ENCODE measurements at regions not wholly inside any gene's neighbourhood (a gene's known extent, or its start where the extent isn't known, plus 50 kb on each side); places are given as distances from the start of the nearest gene placed in this dataset.

DNA sequence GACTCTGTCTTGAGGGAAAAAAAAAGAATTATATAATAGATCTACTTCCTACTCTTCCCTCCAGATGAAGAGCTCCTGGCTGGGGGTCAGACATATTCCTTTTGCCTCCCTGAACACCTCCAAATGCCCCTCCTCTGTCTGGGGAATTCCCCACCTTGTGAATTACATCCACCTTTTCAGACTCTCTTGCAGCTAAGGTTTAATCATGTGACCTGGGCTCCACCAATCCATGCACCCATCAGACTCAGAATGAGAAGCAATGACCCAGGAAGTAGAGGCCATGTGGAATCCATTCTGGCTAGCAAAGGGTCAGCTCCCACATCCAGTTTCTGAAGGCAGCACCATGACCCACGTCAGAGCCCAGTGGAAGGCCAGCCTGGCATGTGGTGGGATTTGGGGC lies 93.6 kb upstream of the CUX1 start:
- POLR2A ChIA-PET (ENCODE audit: low non-redundant PET): no interaction called here
- TF ChIP-seq, protein P1, sequence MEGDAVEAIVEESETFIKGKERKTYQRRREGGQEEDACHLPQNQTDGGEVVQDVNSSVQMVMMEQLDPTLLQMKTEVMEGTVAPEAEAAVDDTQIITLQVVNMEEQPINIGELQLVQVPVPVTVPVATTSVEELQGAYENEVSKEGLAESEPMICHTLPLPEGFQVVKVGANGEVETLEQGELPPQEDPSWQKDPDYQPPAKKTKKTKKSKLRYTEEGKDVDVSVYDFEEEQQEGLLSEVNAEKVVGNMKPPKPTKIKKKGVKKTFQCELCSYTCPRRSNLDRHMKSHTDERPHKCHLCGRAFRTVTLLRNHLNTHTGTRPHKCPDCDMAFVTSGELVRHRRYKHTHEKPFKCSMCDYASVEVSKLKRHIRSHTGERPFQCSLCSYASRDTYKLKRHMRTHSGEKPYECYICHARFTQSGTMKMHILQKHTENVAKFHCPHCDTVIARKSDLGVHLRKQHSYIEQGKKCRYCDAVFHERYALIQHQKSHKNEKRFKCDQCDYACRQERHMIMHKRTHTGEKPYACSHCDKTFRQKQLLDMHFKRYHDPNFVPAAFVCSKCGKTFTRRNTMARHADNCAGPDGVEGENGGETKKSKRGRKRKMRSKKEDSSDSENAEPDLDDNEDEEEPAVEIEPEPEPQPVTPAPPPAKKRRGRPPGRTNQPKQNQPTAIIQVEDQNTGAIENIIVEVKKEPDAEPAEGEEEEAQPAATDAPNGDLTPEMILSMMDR (conservative IDR thresholded peaks at IDR 0.05; ENCODE audit: low read depth, low read length): no peak
- TF ChIP-seq EZH2 (IDR thresholded peaks at IDR 0.05; ENCODE audit: borderline replicate concordance, low read depth, low read length, poor library complexity, severe bottlenecking): no peak
- no TSS peak for BruUV-seq (replicated peaks)
- Histone ChIP-seq H3K27ac (ENCODE audit: low read depth, low read length, poor library complexity, severe bottlenecking) (no peak overlapping the region), H3K27me3 (replicated peaks; ENCODE audit: insufficient read depth, low read depth, low read length, poor library complexity) (no peaks in the 10 kb centered on the region), H3K9me3 (ENCODE audit: low read depth, low read length, poor library complexity, severe bottlenecking) (no peaks in the 10 kb centered on the region), H3K36me3 (ENCODE audit: insufficient read depth, low read length, poor library complexity, severe bottlenecking) (no peaks in the 10 kb centered on the region), H3K4me3 (ENCODE audit: low read depth, low read length, poor library complexity, severe bottlenecking) (no peak overlapping the region), H3K4me1 (ENCODE audit: insufficient read depth, low read length, poor library complexity, severe bottlenecking) (no peaks in the 10 kb centered on the region)
- DNase-seq (ENCODE audit: low spot score): no peak
- intact Hi-C loops (cut with micrococcal nuclease; ENCODE audit: unreplicated experiment): no loop called here
- CTCF ChIA-PET: no interaction called here

DNA sequence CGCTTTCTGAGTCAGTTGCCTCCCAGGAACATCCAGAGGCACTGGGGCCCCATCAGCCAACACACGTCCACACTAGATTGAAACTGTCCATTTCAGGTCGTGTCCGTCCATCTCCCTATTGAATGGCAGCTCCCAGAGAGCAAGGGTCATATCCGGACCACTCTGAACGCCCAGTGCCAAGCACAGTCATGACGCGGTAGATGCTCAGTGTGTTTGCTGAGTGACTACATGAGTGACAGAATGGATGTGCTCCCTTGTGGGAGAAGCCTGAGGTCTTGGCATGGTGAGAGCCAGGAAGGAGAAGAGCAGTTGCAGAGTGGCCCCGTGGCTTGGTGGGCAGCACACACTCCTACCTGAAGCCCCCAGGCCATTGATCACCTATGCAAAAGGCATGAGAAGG lies 92.5 kb upstream of the CUX1 start:
- Histone ChIP-seq H3K27ac (ENCODE audit: low read depth, low read length, poor library complexity, severe bottlenecking) (no peak overlapping the region), H3K36me3 (ENCODE audit: insufficient read depth, low read length, poor library complexity, severe bottlenecking) (no peaks in the 10 kb centered on the region), H3K9me3 (ENCODE audit: low read depth, low read length, poor library complexity, severe bottlenecking) (no peaks in the 10 kb centered on the region), H3K27me3 (replicated peaks; ENCODE audit: insufficient read depth, low read depth, low read length, poor library complexity) (no peaks in the 10 kb centered on the region), H3K4me1 (ENCODE audit: insufficient read depth, low read length, poor library complexity, severe bottlenecking) (no peaks in the 10 kb centered on the region), H3K4me3 (ENCODE audit: low read depth, low read length, poor library complexity, severe bottlenecking) (no peak overlapping the region)
- no peak for DNase-seq (ENCODE audit: low spot score)
- intact Hi-C loops (cut with micrococcal nuclease; ENCODE audit: unreplicated experiment): no loop called here
- no TSS peak for BruUV-seq (replicated peaks)
- CTCF ChIA-PET: no interaction called here
- POLR2A ChIA-PET (ENCODE audit: low non-redundant PET): no interaction called here
- TF ChIP-seq, protein P1 (conservative IDR thresholded peaks at IDR 0.05; ENCODE audit: low read depth, low read length): no peak
- no peak for TF ChIP-seq EZH2 (IDR thresholded peaks at IDR 0.05; ENCODE audit: borderline replicate concordance, low read depth, low read length, poor library complexity, severe bottlenecking)

DNA sequence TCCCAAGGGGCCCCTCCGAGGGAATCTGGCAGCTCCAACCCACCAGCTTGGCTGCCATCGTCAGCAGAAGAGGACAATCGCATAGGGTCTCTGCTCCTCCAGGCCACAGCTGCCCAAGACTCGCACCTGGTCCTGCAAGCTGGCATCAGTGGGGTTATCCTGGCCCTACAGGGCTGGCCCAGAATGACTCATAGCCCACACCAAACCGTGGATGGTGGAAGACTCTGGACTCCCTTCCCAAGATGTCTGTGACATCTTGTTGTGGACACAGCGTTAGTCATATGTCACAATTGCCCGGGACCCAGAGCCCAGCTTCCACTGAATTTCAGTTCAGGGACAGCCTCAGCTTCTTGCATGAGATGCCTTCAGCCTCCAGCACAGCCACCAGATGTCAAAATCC lies 91.5 kb upstream of the CUX1 start:
- BruUV-seq (replicated peaks): no TSS peak

More for the DNA sequence above, 91.5 kb upstream of the CUX1 start:
- no peaks in the 10 kb centered on the region for H3K9me3 ChIP-seq (ENCODE audit: low read depth, low read length, poor library complexity, severe bottlenecking)
- H3K27ac ChIP-seq (ENCODE audit: low read depth, low read length, poor library complexity, severe bottlenecking): no peak overlapping the region
- H3K36me3 ChIP-seq (ENCODE audit: insufficient read depth, low read length, poor library complexity, severe bottlenecking): no peaks in the 10 kb centered on the region
- H3K4me3 ChIP-seq (ENCODE audit: low read depth, low read length, poor library complexity, severe bottlenecking): no peak overlapping the region
- POLR2A ChIA-PET (ENCODE audit: low non-redundant PET): no interaction called here
- no peak for DNase-seq (ENCODE audit: low spot score)
- TF ChIP-seq, protein P1 (conservative IDR thresholded peaks at IDR 0.05; ENCODE audit: low read depth, low read length): no peak
- TF ChIP-seq EZH2 (IDR thresholded peaks at IDR 0.05; ENCODE audit: borderline replicate concordance, low read depth, low read length, poor library complexity, severe bottlenecking): no peak
- intact Hi-C loops (cut with micrococcal nuclease; ENCODE audit: unreplicated experiment): no loop called here
- H3K4me1 ChIP-seq (ENCODE audit: insufficient read depth, low read length, poor library complexity, severe bottlenecking): no peaks in the 10 kb centered on the region
- CTCF ChIA-PET: interaction anchor here (0.6 kb wide), 1 partner anchor 17 kb away, joined by 3 read pairs; no protein-coding TSS in a partner anchor
- no peaks in the 10 kb centered on the region for H3K27me3 ChIP-seq (replicated peaks; ENCODE audit: insufficient read depth, low read depth, low read length, poor library complexity)

All from A673 (cell line).